Ovary (tissue), 7 donors: ENCODE measurements at regions not wholly inside any gene's neighbourhood (a gene's known extent, or its start where the extent isn't known, plus 50 kb on each side); places are given as distances from the start of the nearest gene placed in this dataset.

Experiments used
- DNase-seq, 5 donors: peaks; one replicate each; pipeline ENCODE4 v3.0.0-alpha.2; 2019 to 2020
- H3K27ac ChIP-seq, 2 donors: fragments of 200-600 bp; one replicate each; pipeline versions ENCODE4 v1.5.1 to v1.8.0; 2019 to 2022
- H3K27me3 ChIP-seq: fragments of 200-600 bp; one replicate; pipeline ENCODE4 v1.8.0; 2022
- H3K36me3 ChIP-seq: fragments of 200-600 bp; sonication (generic); one replicate; pipeline ENCODE4 v1.5.1; 2019
- H3K4me1 ChIP-seq: one replicate; pipeline ENCODE4 v1.8.1; 2013; ENCODE audit warnings: mild to moderate bottlenecking, moderate library complexity; ENCODE audit not compliant: insufficient read depth
- H3K4me3 ChIP-seq: fragments of 200-600 bp; sonication (generic); one replicate; pipeline ENCODE4 v1.5.1; 2017
- H3K9me3 ChIP-seq, 2 donors: fragments of 200-600 bp in 1 of 2; sonication (generic) in 1 of 2; one replicate each; pipeline versions ENCODE4 v1.5.1 to v1.8.1; 2013 to 2019; ENCODE audit warnings: mild to moderate bottlenecking in 1 of 2, moderate library complexity in 1 of 2
- CTCF ChIP-seq, 3 donors: fragments of 450-650 bp in 2 of 3; fragments of 200-600 bp in 1 of 3; IDR thresholded peaks; one replicate each; pipeline versions ENCODE4 v1.5.1 to v1.8.0; 2016 to 2022; ENCODE audit warnings: antibody characterized with exemption in 3 of 3, mild to moderate bottlenecking in 1 of 3
- EP300 ChIP-seq: sonication (generic); formaldehyde crosslinking; IDR thresholded peaks from one replicate; pipeline ENCODE4 v1.6.1; 2017; ENCODE audit warnings: antibody characterized with exemption
- POLR2A ChIP-seq: fragments of 450-650 bp; IDR thresholded peaks from one replicate; pipeline ENCODE4 v1.6.1; 2017; ENCODE audit warnings: antibody characterized with exemption, mild to moderate bottlenecking, moderate library complexity
- WGBS, 3 donors: extraction: QIAGEN DNeasy Blood & Tissue Kit in 1 of 3; methylation state at CpG; one replicate each; pipeline versions ENCODE4 v1.1.5 to v1.1.7; 2013 to 2017; 5-methylcytosine and 5-hydroxymethylcytosine counted together
- intact Hi-C, 4 donors: fragments of 100-400 bp; cut with DNase I; formaldehyde crosslinking; loops; one replicate each; pipeline versions ENCODE4 v1.11.0 to v1.15.1; 2022 to 2023
- donor health status: DM: no; HTN: no; CAD: no; lungs with moderate emphysema.
- donor health status: DM: no; HTN: no; CAD: no.
- donor health status: Bipolar disorder and iron deficiency.
- donor health status: DM: no; HTN: no; CAD: no.
- donor health status: DM: yes; HTN: yes; CAD: no.

- 65 to 76% (median 69%) methylated on average over 5 of the region's 5 CpGs for WGBS, 3 donors
- H3K36me3 ChIP-seq, result no peaks in the 10 kb centered on the region
Observed at GRCh38 chr10:121099181-121099580, 248.0 kb downstream of the WDR11 start.

GRCh38 chr10:121099592-121099991 is 248.4 kb downstream of the WDR11 start:
- Histone ChIP-seq H3K4me1 (no peaks in the 10 kb centered on the region), H3K27me3 (no peaks in the 10 kb centered on the region), H3K27ac (no peak overlapping the region), H3K9me3 (no peaks in the 10 kb centered on the region), H3K36me3 (no peaks in the 10 kb centered on the region), H3K4me3 (no peak overlapping the region)
- TF ChIP-seq CTCF (IDR thresholded peaks at IDR 0.05) (no peak), POLR2A (no peak), EP300 (no peak)
- no peak for DNase-seq
- intact Hi-C loops, result no loop called here

More at GRCh38 chr10:121099181-121099580, 248.0 kb downstream of the WDR11 start:
- Histone ChIP-seq H3K27me3 (no peaks in the 10 kb centered on the region), H3K9me3 (no peaks in the 10 kb centered on the region), H3K4me1 (no peaks in the 10 kb centered on the region), H3K4me3 (no peak overlapping the region), H3K27ac (no peak overlapping the region)
- TF ChIP-seq EP300, result no peak
- TF ChIP-seq CTCF (IDR thresholded peaks at IDR 0.05), result no peak
- TF ChIP-seq POLR2A, result no peak
- DNase-seq, result no peak
- intact Hi-C loops, result no loop called here

GRCh38 chr10:121101561-121101960 is 250.4 kb downstream of the WDR11 start:
- Histone ChIP-seq H3K4me1 (no peaks in the 10 kb centered on the region), H3K27me3 (no peaks in the 10 kb centered on the region), H3K9me3 (no peaks in the 10 kb centered on the region), H3K4me3 (no peak overlapping the region), H3K36me3 (no peaks in the 10 kb centered on the region), H3K27ac (no peak overlapping the region)
- intact Hi-C loops, result no loop called here
- WGBS, 3 donors, result 87 to 88% (median 87%) methylated on average over 4 of the region's 4 CpGs
- DNase-seq, result no peak
- TF ChIP-seq CTCF (IDR thresholded peaks at IDR 0.05) (no peak), POLR2A (no peak)

- Histone ChIP-seq H3K27me3 (no peaks in the 10 kb centered on the region), H3K9me3 (no peaks in the 10 kb centered on the region), H3K4me1 (no peaks in the 10 kb centered on the region), H3K4me3 (no peak overlapping the region), H3K27ac (no peak overlapping the region), H3K36me3 (no peaks in the 10 kb centered on the region)
- 79 to 85% (median 84%) methylated on average over 4 of the region's 4 CpGs for WGBS, 3 donors
- no peak for DNase-seq
- intact Hi-C loops, result no loop called here
- TF ChIP-seq EP300 (no peak), CTCF (IDR thresholded peaks at IDR 0.05) (no peak), POLR2A (no peak)
Observed at GRCh38 chr10:121102706-121103105, 251.5 kb downstream of the WDR11 start.
